H1 (cell line): ENCODE measurements at regions not wholly inside any gene's neighbourhood (a gene's known extent, or its start where the extent isn't known, plus 50 kb on each side); places are given as distances from the start of the nearest gene placed in this dataset.

Source experiments
- CTCF ChIA-PET: fragments of 300-600 bp; sonication (Branson Sonifier 250); formaldehyde crosslinking; loops from one replicate; lab custom pipeline; 2021; ENCODE audit not compliant: partially characterized antibody; lab: Charles Lee
- POLR2A ChIA-PET: fragments of 300-600 bp; sonication (Branson Sonifier 250); formaldehyde crosslinking; loops from one replicate; lab custom pipeline; 2021; ENCODE audit warnings: inconsistent platforms; ENCODE audit not compliant: partially characterized antibody; lab: Charles Lee
- DNase-seq, 2 experiments: peaks; one replicate each; pipeline versions ENCODE4 v3.0.0 to v3.0.0-alpha.2; 2010 to 2022; ENCODE audit warnings: low spot score in 2 of 2, low read depth in 1 of 2, mixed read lengths in 1 of 2
- FAIRE-seq: peaks from 2 replicates; lab custom pipeline; 2011; peaks lifted over from hg19 to GRCh38; lab: Jason Lieb, UNC
- H2AFZ ChIP-seq: 2 replicates; pipeline ENCODE4 v1.8.1; 2012; ENCODE audit warnings: low read length, inconsistent platforms
- H2AK5ac ChIP-seq: 2 replicates; pipeline ENCODE4 v1.6.1; 2013; ENCODE audit warnings: low read depth, low read length
- H2BK120ac ChIP-seq: replicated peaks from 2 replicates; pipeline ENCODE3; 2013; ENCODE audit warnings: low read depth, low read length, inconsistent platforms
- H2BK12ac ChIP-seq: 2 replicates; pipeline ENCODE4 v1.6.1; 2013; ENCODE audit warnings: low read depth, low read length
- H2BK15ac ChIP-seq: 2 replicates; pipeline ENCODE4 v1.6.1; 2013; ENCODE audit warnings: low read length
- H2BK20ac ChIP-seq: 2 replicates; pipeline ENCODE4 v1.6.1; 2013; ENCODE audit warnings: low read length
- H2BK5ac ChIP-seq: 2 replicates; pipeline ENCODE4 v1.6.1; 2013; ENCODE audit warnings: low read depth, low read length
- H3K14ac ChIP-seq: 2 replicates; pipeline ENCODE4 v1.6.1; 2013; ENCODE audit warnings: inconsistent platforms; ENCODE audit not compliant: insufficient read length
- H3K18ac ChIP-seq: 2 replicates; pipeline ENCODE4 v1.6.1; 2013; ENCODE audit warnings: low read length; ENCODE audit errors: extremely low read depth
- H3K23ac ChIP-seq: 2 replicates; pipeline ENCODE4 v1.6.1; 2013; ENCODE audit warnings: inconsistent platforms; ENCODE audit not compliant: insufficient read length
- H3K23me2 ChIP-seq: 2 replicates; pipeline ENCODE4 v1.6.1; 2013; ENCODE audit warnings: low read depth, low read length
- H3K27ac ChIP-seq: 2 replicates; pipeline ENCODE4 v1.6.1; 2011; ENCODE audit warnings: low read depth, low read length, inconsistent platforms
- H3K27me3 ChIP-seq, 4 experiments: replicated peaks in 1 of 4; 1 replicate in 1 of 4; 2 replicates in 3 of 4; pipeline versions ENCODE4 v1.6.1 to v1.8.1; 2011 to 2013; ENCODE audit warnings: low read length in 3 of 4, mild to moderate bottlenecking in 3 of 4, inconsistent platforms in 2 of 4, mixed read lengths in 2 of 4, moderate library complexity in 1 of 4; ENCODE audit not compliant: control insufficient read depth in 3 of 4, insufficient read depth in 3 of 4; ENCODE audit errors: extremely low read depth in 1 of 4
- H3K36me3 ChIP-seq, 4 experiments: 2 replicates each; pipeline versions ENCODE4 v1.6.1 to v1.8.1; 2011 to 2013; ENCODE audit warnings: mild to moderate bottlenecking in 4 of 4, low read length in 3 of 4, moderate library complexity in 2 of 4, control low read depth in 1 of 4, inconsistent platforms in 1 of 4; ENCODE audit not compliant: insufficient read depth in 4 of 4, control insufficient read depth in 2 of 4
- H3K4ac ChIP-seq: replicated peaks from 2 replicates; pipeline ENCODE3; 2013; ENCODE audit warnings: low read length, low read depth, mixed read lengths, inconsistent platforms; ENCODE audit not compliant: insufficient read length
- H3K4me1 ChIP-seq, 4 experiments: replicated peaks in 1 of 4; 1 replicate in 1 of 4; 2 replicates in 3 of 4; pipeline versions ENCODE4 v1.6.1 to v1.8.1; 2011 to 2013; ENCODE audit warnings: low read length in 3 of 4, inconsistent platforms in 2 of 4, mixed read lengths in 1 of 4; ENCODE audit not compliant: insufficient read depth in 4 of 4, control insufficient read depth in 3 of 4
- H3K4me2 ChIP-seq, 2 experiments: 2 replicates each; pipeline versions ENCODE4 v1.6.1 to v1.8.1; 2011 to 2013; ENCODE audit warnings: low read depth in 2 of 2, low read length in 2 of 2, control low read depth in 1 of 2, inconsistent platforms in 1 of 2, mild to moderate bottlenecking in 1 of 2; ENCODE audit not compliant: insufficient read depth in 1 of 2
- H3K4me3 ChIP-seq, 4 experiments: fragments of 200-600, 300-600 bp in 1 of 4; sonication (generic), shearing (Covaris generic), sonication (Bioruptor Twin) in 1 of 4; 2 replicates each; pipeline versions ENCODE4 v1.5.1 to v1.8.1; 2011 to 2016; ENCODE audit warnings: low read length in 4 of 4, low read depth in 3 of 4, control low read depth in 2 of 4, inconsistent platforms in 2 of 4, mild to moderate bottlenecking in 2 of 4, mixed read lengths in 1 of 4, moderate library complexity in 1 of 4; ENCODE audit not compliant: insufficient read depth in 2 of 4; ENCODE audit errors: extremely low read depth in 1 of 4
- H3K56ac ChIP-seq: replicated peaks from 2 replicates; pipeline ENCODE3; 2013; ENCODE audit warnings: low read depth, mild to moderate bottlenecking, mixed read lengths, low read length, inconsistent platforms; ENCODE audit not compliant: insufficient read length
- H3K79me1 ChIP-seq: 2 replicates; pipeline ENCODE4 v1.6.1; 2013; ENCODE audit warnings: low read depth, low read length, control low read depth
- H3K79me2 ChIP-seq, 2 experiments: 2 replicates each; pipeline versions ENCODE4 v1.6.1 to v1.8.1; 2012 to 2013; ENCODE audit warnings: low read length in 2 of 2, mild to moderate bottlenecking in 2 of 2, inconsistent platforms in 1 of 2; ENCODE audit not compliant: insufficient read depth in 2 of 2, control insufficient read depth in 1 of 2
- H3K9ac ChIP-seq, 4 experiments: replicated peaks in 1 of 4; 1 replicate in 1 of 4; 2 replicates in 3 of 4; pipeline versions ENCODE4 v1.6.1 to v1.8.1; 2011 to 2013; ENCODE audit warnings: low read depth in 3 of 4, low read length in 3 of 4, control low read depth in 2 of 4, mild to moderate bottlenecking in 2 of 4, moderate library complexity in 2 of 4, inconsistent platforms in 1 of 4; ENCODE audit errors: extremely low read depth in 1 of 4
- H3K9me3 ChIP-seq, 2 experiments: 2 replicates each; pipeline versions ENCODE4 v1.6.1 to v1.8.1; 2012 to 2013; ENCODE audit warnings: mild to moderate bottlenecking in 2 of 2, moderate library complexity in 2 of 2, control low read depth in 1 of 2, inconsistent platforms in 1 of 2, low read depth in 1 of 2, low read length in 1 of 2, mixed read lengths in 1 of 2; ENCODE audit not compliant: insufficient read depth in 2 of 2
- H4K20me1 ChIP-seq, 2 experiments: replicated peaks in 1 of 2; 2 replicates each; pipeline versions ENCODE3 to v1.8.1; 2011 to 2013; ENCODE audit warnings: inconsistent platforms in 2 of 2, low read length in 2 of 2, mild to moderate bottlenecking in 1 of 2; ENCODE audit not compliant: insufficient read depth in 2 of 2, control insufficient read depth in 1 of 2
- H4K5ac ChIP-seq: 2 replicates; pipeline ENCODE4 v1.6.1; 2013; ENCODE audit warnings: low read length, low read depth, mixed read lengths, inconsistent platforms; ENCODE audit not compliant: insufficient read length
- H4K8ac ChIP-seq: 2 replicates; pipeline ENCODE4 v1.8.0; 2013; ENCODE audit warnings: mild to moderate bottlenecking, moderate library complexity, low read length, inconsistent platforms; ENCODE audit not compliant: insufficient read depth; ENCODE audit errors: extremely low read depth
- H4K91ac ChIP-seq: replicated peaks from 2 replicates; pipeline ENCODE3; 2013; ENCODE audit warnings: low read length, mixed read lengths, inconsistent platforms; ENCODE audit not compliant: insufficient read length
- ASH2L ChIP-seq: fragments of 200-600, 300-600 bp; sonication (generic); IDR thresholded peaks from one replicate; pipeline ENCODE4 v1.7.1; 2017; ENCODE audit warnings: low read length
- BACH1 ChIP-seq: IDR thresholded peaks from 2 replicates; pipeline ENCODE4 v1.6.1; 2012; ENCODE audit warnings: low read length, improper control_type of control experiment
- BCL11A ChIP-seq, 2 experiments: IDR thresholded peaks; one replicate each; pipeline ENCODE4 v1.6.1; 2011; ENCODE audit warnings: low read depth in 2 of 2, low read length in 2 of 2, mild to moderate bottlenecking in 2 of 2
- CHD1 ChIP-seq: IDR thresholded peaks from 2 replicates; pipeline ENCODE4 v1.6.1; 2012; ENCODE audit warnings: low read depth, low read length, improper control_type of control experiment
- CREB1 ChIP-seq: IDR thresholded peaks from 2 replicates; pipeline ENCODE4 v1.6.1; 2012; ENCODE audit warnings: inconsistent platforms
- EGR1 ChIP-seq: IDR thresholded peaks from 2 replicates; pipeline ENCODE4 v1.6.1; 2011; ENCODE audit warnings: low read depth, low read length, borderline replicate concordance
- KDM5A ChIP-seq: fragments of 200-600 bp; IDR thresholded peaks from 2 replicates; pipeline ENCODE4 v1.7.1; 2012; ENCODE audit warnings: mild to moderate bottlenecking, low read length, inconsistent platforms, mixed read lengths
- MAFK ChIP-seq: IDR thresholded peaks from 2 replicates; pipeline ENCODE4 v1.6.1; 2012; ENCODE audit warnings: low read depth, mild to moderate bottlenecking, improper control_type of control experiment, low read length
- PHF8 ChIP-seq: fragments of 200-600 bp; sonication (generic); conservative IDR thresholded peaks from 2 replicates; pipeline ENCODE4 v1.7.1; 2012; ENCODE audit warnings: low read depth, mild to moderate bottlenecking, inconsistent platforms, low read length, moderate library complexity
- POLR2A ChIP-seq, 2 experiments: IDR thresholded peaks; 1 replicate in 1 of 2; 2 replicates in 1 of 2; pipeline ENCODE4 v1.6.1; 2011; ENCODE audit warnings: low read depth in 2 of 2, low read length in 2 of 2, mild to moderate bottlenecking in 2 of 2; ENCODE audit errors: control extremely low read depth in 1 of 2
- POU5F1 ChIP-seq: IDR thresholded peaks from 2 replicates; pipeline ENCODE4 v1.6.1; 2011; ENCODE audit warnings: low read depth, mild to moderate bottlenecking, low read length, moderate library complexity
- SP4 ChIP-seq: IDR thresholded peaks from 2 replicates; pipeline ENCODE4 v1.6.1; 2012; ENCODE audit warnings: low read length, inconsistent platforms
- TAF1 ChIP-seq: IDR thresholded peaks from 2 replicates; pipeline ENCODE4 v1.6.1; 2011; ENCODE audit warnings: mild to moderate bottlenecking, low read depth, low read length
- TAF7 ChIP-seq: optimal IDR thresholded peaks from 2 replicates; pipeline ENCODE3; 2011; ENCODE audit warnings: low read depth, mild to moderate bottlenecking, inconsistent platforms, low read length, moderate library complexity, borderline replicate concordance
- WGBS, 2 experiments: shearing (Covaris generic) in 1 of 2; methylation state at CpG; one replicate each; pipeline versions ENCODE4 v1.1.6 to v1.1.7; 2013 to 2015; ENCODE audit warnings: low lambda C conversion rate in 2 of 2, mixed read lengths in 2 of 2, inconsistent platforms in 1 of 2, low coverage in 1 of 2, missing lambda C conversion rate in 1 of 2; ENCODE audit not compliant: insufficient replicate concordance in 2 of 2, insufficient coverage in 1 of 2, insufficient read length in 1 of 2; ENCODE audit errors: extremely low coverage in 1 of 2, missing lambda C conversion rate in 1 of 2; 5-methylcytosine and 5-hydroxymethylcytosine counted together

GRCh38 chr18:78418379-78418778, 561.2 kb upstream of the SALL3 start:
- Histone ChIP-seq H2BK5ac (no peak overlapping the region), H4K5ac (no peak overlapping the region), H3K56ac (no peak overlapping the region), H3K4me3 (no peak overlapping the region), H2BK20ac (no peak overlapping the region), H3K14ac (no peak overlapping the region), H3K9me3 (no peaks in the 10 kb centered on the region), H3K4me1 (no peaks in the 10 kb centered on the region), H3K18ac (no peak overlapping the region), H3K23ac (no peak overlapping the region), H3K79me1 (no peaks in the 10 kb centered on the region), H3K4me2 (no peak overlapping the region), H2AFZ (no peak overlapping the region), H3K27me3 (no peaks in the 10 kb centered on the region), H4K20me1 (no peaks in the 10 kb centered on the region), H2BK120ac (no peak overlapping the region), H4K91ac (no peak overlapping the region), H3K27ac (no peak overlapping the region), H2BK12ac (no peak overlapping the region), H2AK5ac (no peak overlapping the region), H3K36me3 (no peaks in the 10 kb centered on the region), H3K4ac (no peak overlapping the region), H3K23me2 (no peaks in the 10 kb centered on the region), H2BK15ac (no peak overlapping the region), H3K9ac (no peak overlapping the region), H4K8ac (no peak overlapping the region), H3K79me2 (no peaks in the 10 kb centered on the region)
- no peak for FAIRE-seq
- 80% methylated on average over 7 of the region's 7 CpGs; no CpG with 5 or more reads in 1 of the 2 experiments for WGBS, 2 experiments
- ChIA-PET CTCF (interaction anchor here (1.0 to 1.9 kb wide), 2 partner anchors 9 to 11 kb away, joined by 4 to 6 read pairs; no protein-coding TSS in a partner anchor), POLR2A (no interaction called here)
- DNase-seq = no peak
- no peak for TF ChIP-seq PHF8
- no peak for TF ChIP-seq BACH1
- no peak for TF ChIP-seq MAFK
- no peak for TF ChIP-seq POLR2A (IDR thresholded peaks at IDR 0.05; ENCODE audit: control extremely low read depth in 1 of 2, low read depth in 2 of 2, low read length in 2 of 2)
- no peak for TF ChIP-seq TAF1
- no peak for TF ChIP-seq CREB1
- TF ChIP-seq EGR1 = no peak
- no peak for TF ChIP-seq KDM5A
- no peak for TF ChIP-seq TAF7
- no peak for TF ChIP-seq CHD1
- TF ChIP-seq SP4 = no peak
- no peak for TF ChIP-seq BCL11A (IDR thresholded peaks at IDR 0.05; ENCODE audit: low read depth in 2 of 2, low read length in 2 of 2)
- TF ChIP-seq ASH2L = no peak
- no peak for TF ChIP-seq POU5F1
